ENCODE measurements at regions not wholly inside any gene's neighbourhood (a gene's known extent, or its start where the extent isn't known, plus 50 kb on each side); places are given as distances from the start of the nearest gene placed in this dataset.
"Not testable (repeated sequence)": the region's sequence is repeated elsewhere in the genome, so short reads cannot be mapped to it uniquely, and the experiment has no call there.

DNA sequence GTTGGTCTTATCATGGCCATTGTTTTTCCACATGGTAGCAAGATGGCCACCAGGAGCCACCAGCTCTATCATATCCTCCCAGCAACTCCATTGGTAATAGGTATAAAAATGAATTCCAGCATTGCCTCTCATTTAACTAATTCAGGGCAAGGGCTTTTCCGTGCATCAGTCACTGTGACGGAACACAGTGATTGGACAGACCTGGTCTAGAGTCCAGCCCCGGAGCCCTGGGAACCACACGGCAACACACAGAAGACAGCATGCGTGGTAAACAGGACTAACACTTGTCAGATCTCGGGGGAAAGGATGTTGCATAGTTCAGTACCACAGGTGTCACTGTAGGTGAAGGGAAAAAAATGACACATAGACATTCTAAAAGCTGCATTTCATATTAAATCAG is 638.0 kb upstream of the RBFOX1 start:
- peaks cover 4% of the 10 kb centered on the region for H3K9me3 ChIP-seq (ENCODE audit: insufficient read depth, low read depth, low read length)
- no peak overlapping the region for H2BK12ac ChIP-seq (ENCODE audit: low read length)
- H3K4me3 ChIP-seq (ENCODE audit: low read depth, low read length): no peak overlapping the region
- H3K27ac ChIP-seq (ENCODE audit: low read depth, low read length): no peak overlapping the region
- WGBS (ENCODE audit: extremely low coverage, insufficient coverage, insufficient read length): no CpG with 5 or more reads among the region's 6 CpGs
- no peak overlapping the region for H3K14ac ChIP-seq (ENCODE audit: low read length)
- H2AK5ac ChIP-seq (ENCODE audit: low read length): no peak overlapping the region
- no peak overlapping the region for H3K18ac ChIP-seq (ENCODE audit: low read length)
- H3K4ac ChIP-seq (ENCODE audit: low read depth, low read length): no peak overlapping the region
- no peak overlapping the region for H3K9ac ChIP-seq (ENCODE audit: low read length)
- no peaks in the 10 kb centered on the region for H3K27me3 ChIP-seq (ENCODE audit: insufficient read depth, low read length)
- H3K79me2 ChIP-seq (ENCODE audit: control insufficient read depth, insufficient read depth, low read length, poor library complexity): no peaks in the 10 kb centered on the region
- H4K12ac ChIP-seq (ENCODE audit: low read depth, low read length): no peak overlapping the region
- no peaks in the 10 kb centered on the region for H3K36me3 ChIP-seq (ENCODE audit: control insufficient read depth in 1 of 2, insufficient read depth in 2 of 2, low read length in 2 of 2)
- H2BK120ac ChIP-seq (ENCODE audit: insufficient read depth, low read length, poor library complexity): no peak overlapping the region
- no peak overlapping the region for H2AFZ ChIP-seq (ENCODE audit: insufficient read depth, low read length, poor library complexity)
- H3K4me1 ChIP-seq (ENCODE audit: control insufficient read depth in 1 of 2, insufficient read depth in 2 of 2, low read length in 2 of 2): no peaks in the 10 kb centered on the region
- H3K79me1 ChIP-seq (ENCODE audit: low read length): no peaks in the 10 kb centered on the region
- H2BK5ac ChIP-seq (ENCODE audit: low read depth, low read length, poor library complexity): no peak overlapping the region
- H4K91ac ChIP-seq (ENCODE audit: low read depth, low read length): no peak overlapping the region
- no peak overlapping the region for H3K23ac ChIP-seq (ENCODE audit: low read length)
- H3K4me2 ChIP-seq (ENCODE audit: low read length): no peak overlapping the region
- DNase-seq: no peak
- H4K8ac ChIP-seq (ENCODE audit: low read depth, low read length): no peak overlapping the region

DNA sequence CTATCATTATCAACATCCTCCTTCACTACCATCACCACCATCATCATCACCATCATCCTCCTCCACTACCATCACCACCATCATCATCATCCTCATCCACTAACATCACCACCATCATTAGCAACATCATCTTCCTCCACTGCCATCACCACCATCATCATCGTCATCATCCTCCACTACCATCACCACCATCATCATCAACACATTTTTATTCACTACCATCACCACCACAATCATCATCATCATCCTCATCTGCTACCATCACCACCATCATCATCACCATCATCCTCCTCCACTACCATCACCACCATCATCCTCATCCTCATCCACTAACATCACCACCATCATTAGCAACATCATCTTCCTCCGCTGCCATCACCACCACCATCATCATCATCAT is 639.2 kb upstream of the RBFOX1 start:
- not testable (repeated sequence) for H3K4ac ChIP-seq (ENCODE audit: low read depth, low read length); H3K27me3 ChIP-seq (ENCODE audit: insufficient read depth, low read length); H3K27ac ChIP-seq (ENCODE audit: low read depth, low read length); H2BK12ac ChIP-seq (ENCODE audit: low read length); H3K9ac ChIP-seq (ENCODE audit: low read length); H3K23ac ChIP-seq (ENCODE audit: low read length); H3K14ac ChIP-seq (ENCODE audit: low read length); H3K9me3 ChIP-seq (ENCODE audit: insufficient read depth, low read depth, low read length); H3K18ac ChIP-seq (ENCODE audit: low read length); H3K79me1 ChIP-seq (ENCODE audit: low read length); H3K36me3 ChIP-seq (ENCODE audit: control insufficient read depth in 1 of 2, insufficient read depth in 2 of 2, low read length in 2 of 2); H4K91ac ChIP-seq (ENCODE audit: low read depth, low read length); H4K12ac ChIP-seq (ENCODE audit: low read depth, low read length); H2AFZ ChIP-seq (ENCODE audit: insufficient read depth, low read length, poor library complexity); H3K4me2 ChIP-seq (ENCODE audit: low read length); H3K79me2 ChIP-seq (ENCODE audit: control insufficient read depth, insufficient read depth, low read length, poor library complexity); H3K4me1 ChIP-seq (ENCODE audit: control insufficient read depth in 1 of 2, insufficient read depth in 2 of 2, low read length in 2 of 2); H2BK120ac ChIP-seq (ENCODE audit: insufficient read depth, low read length, poor library complexity); DNase-seq; H2AK5ac ChIP-seq (ENCODE audit: low read length); H4K8ac ChIP-seq (ENCODE audit: low read depth, low read length); H2BK5ac ChIP-seq (ENCODE audit: low read depth, low read length, poor library complexity)
- no CpG with 5 or more reads among the region's 2 CpGs for WGBS (ENCODE audit: extremely low coverage, insufficient coverage, insufficient read length)
- H3K4me3 ChIP-seq (ENCODE audit: low read depth, low read length): peak overlapping the region; percentile 54

DNA sequence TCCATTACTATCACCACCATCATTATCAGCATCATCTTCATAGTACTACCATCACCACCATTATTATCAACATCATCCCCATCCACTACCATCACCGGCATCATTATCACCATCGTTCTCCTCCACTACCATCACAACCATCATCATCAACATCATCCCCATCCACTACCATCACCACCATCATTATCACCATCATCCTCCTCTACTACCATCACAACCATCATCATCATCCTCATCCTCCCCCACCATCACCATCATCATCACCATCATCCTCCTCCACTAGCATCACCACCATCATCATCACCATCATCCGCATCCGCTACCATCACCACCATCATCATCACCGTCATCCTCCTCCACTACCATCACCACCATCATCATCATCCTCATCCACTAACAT is 639.8 kb upstream of the RBFOX1 start:
- Histone ChIP-seq H3K23ac (ENCODE audit: low read length) (no peak overlapping the region), H2BK5ac (ENCODE audit: low read depth, low read length, poor library complexity) (no peak overlapping the region), H3K27ac (ENCODE audit: low read depth, low read length) (no peak overlapping the region), H3K27me3 (ENCODE audit: insufficient read depth, low read length) (no peaks in the 10 kb centered on the region), H3K4me2 (ENCODE audit: low read length) (no peak overlapping the region), H3K4ac (ENCODE audit: low read depth, low read length) (no peak overlapping the region), H2AK5ac (ENCODE audit: low read length) (no peak overlapping the region), H3K36me3 (ENCODE audit: control insufficient read depth in 1 of 2, insufficient read depth in 2 of 2, low read length in 2 of 2) (no peaks in the 10 kb centered on the region), H2BK120ac (ENCODE audit: insufficient read depth, low read length, poor library complexity) (no peak overlapping the region), H3K9me3 (ENCODE audit: insufficient read depth, low read depth, low read length) (peaks cover 5% of the 10 kb centered on the region), H4K8ac (ENCODE audit: low read depth, low read length) (no peak overlapping the region), H2BK12ac (ENCODE audit: low read length) (no peak overlapping the region), H2AFZ (ENCODE audit: insufficient read depth, low read length, poor library complexity) (no peak overlapping the region), H3K4me3 (ENCODE audit: low read depth, low read length) (peak overlapping the region; percentile 54), H3K4me1 (ENCODE audit: control insufficient read depth in 1 of 2, insufficient read depth in 2 of 2, low read length in 2 of 2) (no peaks in the 10 kb centered on the region), H4K12ac (ENCODE audit: low read depth, low read length) (no peak overlapping the region), H3K79me1 (ENCODE audit: low read length) (no peaks in the 10 kb centered on the region), H3K79me2 (ENCODE audit: control insufficient read depth, insufficient read depth, low read length, poor library complexity) (no peaks in the 10 kb centered on the region), H3K9ac (ENCODE audit: low read length) (no peak overlapping the region), H3K14ac (ENCODE audit: low read length) (no peak overlapping the region), H4K91ac (ENCODE audit: low read depth, low read length) (no peak overlapping the region), H3K18ac (ENCODE audit: low read length) (no peak overlapping the region)
- no CpG with 5 or more reads among the region's 5 CpGs for WGBS (ENCODE audit: extremely low coverage, insufficient coverage, insufficient read length)
- DNase-seq: no peak

- no CpG with 5 or more reads among the region's 4 CpGs for WGBS (ENCODE audit: extremely low coverage, insufficient coverage, insufficient read length)
- no peak overlapping the region for H3K4me3 ChIP-seq (ENCODE audit: low read depth, low read length)
- no peaks in the 10 kb centered on the region for H3K27me3 ChIP-seq (ENCODE audit: insufficient read depth, low read length)
- DNase-seq: no peak
- H4K91ac ChIP-seq (ENCODE audit: low read depth, low read length): no peak overlapping the region
- no peak overlapping the region for H3K14ac ChIP-seq (ENCODE audit: low read length)
- no peak overlapping the region for H2BK120ac ChIP-seq (ENCODE audit: insufficient read depth, low read length, poor library complexity)
- no peak overlapping the region for H3K4me2 ChIP-seq (ENCODE audit: low read length)
- H2BK5ac ChIP-seq (ENCODE audit: low read depth, low read length, poor library complexity): no peak overlapping the region
- no peaks in the 10 kb centered on the region for H3K4me1 ChIP-seq (ENCODE audit: control insufficient read depth in 1 of 2, insufficient read depth in 2 of 2, low read length in 2 of 2)
- H3K9me3 ChIP-seq (ENCODE audit: insufficient read depth, low read depth, low read length): peaks cover 7% of the 10 kb centered on the region
- H3K4ac ChIP-seq (ENCODE audit: low read depth, low read length): no peak overlapping the region
- H3K36me3 ChIP-seq (ENCODE audit: control insufficient read depth in 1 of 2, insufficient read depth in 2 of 2, low read length in 2 of 2): no peaks in the 10 kb centered on the region
- H4K8ac ChIP-seq (ENCODE audit: low read depth, low read length): no peak overlapping the region
- H3K18ac ChIP-seq (ENCODE audit: low read length): no peak overlapping the region
- no peak overlapping the region for H3K27ac ChIP-seq (ENCODE audit: low read depth, low read length)
- no peaks in the 10 kb centered on the region for H3K79me1 ChIP-seq (ENCODE audit: low read length)
- H3K9ac ChIP-seq (ENCODE audit: low read length): no peak overlapping the region
- H3K23ac ChIP-seq (ENCODE audit: low read length): no peak overlapping the region
- H4K12ac ChIP-seq (ENCODE audit: low read depth, low read length): no peak overlapping the region
- no peak overlapping the region for H2AFZ ChIP-seq (ENCODE audit: insufficient read depth, low read length, poor library complexity)
- H3K79me2 ChIP-seq (ENCODE audit: control insufficient read depth, insufficient read depth, low read length, poor library complexity): no peaks in the 10 kb centered on the region
- H2BK12ac ChIP-seq (ENCODE audit: low read length): no peak overlapping the region
- H2AK5ac ChIP-seq (ENCODE audit: low read length): no peak overlapping the region
These were observed 641.9 kb upstream of the RBFOX1 start for GRCh38 chr16:6690741-6691140.
